ENCODE measurements at regions not wholly inside any gene's neighbourhood (a gene's known extent, or its start where the extent isn't known, plus 50 kb on each side); places are given as distances from the start of the nearest gene placed in this dataset.

- Histone ChIP-seq H3K9ac (ENCODE audit: low read length) (no peak overlapping the region), H3K27ac (ENCODE audit: low read length) (no peak overlapping the region), H2AFZ (ENCODE audit: low read length) (no peak overlapping the region), H3K4me1 (ENCODE audit: low read length) (no peaks in the 10 kb centered on the region), H3K36me3 (ENCODE audit: insufficient read depth, low read length) (no peaks in the 10 kb centered on the region), H3K4me3 (ENCODE audit: low read length) (no peak overlapping the region), H3K9me2 (replicated peaks; ENCODE audit: insufficient read depth, low read length) (no peaks in the 10 kb centered on the region), H4K20me1 (ENCODE audit: insufficient read depth, low read depth, low read length) (no peaks in the 10 kb centered on the region), H3K4me2 (ENCODE audit: low read depth, low read length, poor library complexity, severe bottlenecking) (no peak overlapping the region), H3K27me3 (ENCODE audit: low read length) (no peaks in the 10 kb centered on the region), H3K79me2 (ENCODE audit: low read length) (no peaks in the 10 kb centered on the region), H3K9me3 (ENCODE audit: low read length) (no peaks in the 10 kb centered on the region)
- no peak for DNase-seq
Observed at GRCh38 chr15:93219859-93220420, 130.9 kb upstream of the RGMA start.

DNA sequence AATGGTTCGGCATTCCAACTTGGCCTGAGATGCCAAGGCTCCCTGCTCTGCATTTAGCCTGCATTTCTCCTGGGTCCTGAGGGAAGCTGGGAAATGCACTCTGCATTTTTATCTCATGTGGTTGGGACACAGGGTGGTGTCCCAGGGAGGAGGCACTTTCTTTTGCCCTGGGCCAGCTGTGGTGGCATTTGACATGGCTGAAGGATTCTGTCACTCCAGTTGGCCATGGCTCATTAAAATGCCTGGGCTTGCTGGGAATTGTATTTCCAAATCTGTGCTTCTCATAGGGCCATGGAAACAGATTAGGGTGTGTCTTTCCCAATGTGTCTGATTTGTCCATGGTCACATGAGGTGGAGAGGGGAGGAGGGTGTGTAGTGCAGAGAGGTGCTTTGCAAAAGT is 128.3 kb upstream of the RGMA start:
- DNase-seq = no peak
- Histone ChIP-seq H3K27ac (ENCODE audit: low read length) (no peak overlapping the region), H4K20me1 (ENCODE audit: insufficient read depth, low read depth, low read length) (no peaks in the 10 kb centered on the region), H3K9me2 (replicated peaks; ENCODE audit: insufficient read depth, low read length) (no peaks in the 10 kb centered on the region), H3K4me2 (ENCODE audit: low read depth, low read length, poor library complexity, severe bottlenecking) (no peak overlapping the region), H3K4me1 (ENCODE audit: low read length) (no peaks in the 10 kb centered on the region), H2AFZ (ENCODE audit: low read length) (no peak overlapping the region), H3K9me3 (ENCODE audit: low read length) (no peaks in the 10 kb centered on the region), H3K4me3 (ENCODE audit: low read length) (no peak overlapping the region), H3K9ac (ENCODE audit: low read length) (no peak overlapping the region), H3K36me3 (ENCODE audit: insufficient read depth, low read length) (no peaks in the 10 kb centered on the region), H3K79me2 (ENCODE audit: low read length) (no peaks in the 10 kb centered on the region), H3K27me3 (ENCODE audit: low read length) (no peaks in the 10 kb centered on the region)

DNA sequence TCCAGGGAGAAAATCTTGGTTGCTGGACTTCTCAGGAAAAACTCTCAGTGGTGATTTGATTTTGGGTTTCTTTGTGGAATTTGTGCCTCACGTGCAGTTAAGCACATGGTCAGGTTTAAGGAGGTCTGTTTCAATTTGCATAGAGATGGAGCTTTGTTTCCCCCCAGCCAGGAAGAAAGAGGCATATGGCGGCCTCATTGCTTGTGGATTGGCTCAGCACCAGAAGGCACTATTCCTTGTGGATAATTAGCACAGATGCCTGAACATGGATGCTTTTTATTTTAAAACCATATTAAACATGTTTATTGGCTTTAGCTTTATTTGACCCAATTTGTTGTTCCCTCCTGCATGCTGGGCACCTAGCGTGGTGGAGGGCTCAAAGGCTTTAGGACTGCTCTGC is 125.1 kb upstream of the RGMA start:
- Histone ChIP-seq H3K4me2 (ENCODE audit: low read depth, low read length, poor library complexity, severe bottlenecking) (no peak overlapping the region), H3K27ac (ENCODE audit: low read length) (no peak overlapping the region), H3K9ac (ENCODE audit: low read length) (no peak overlapping the region), H3K9me3 (ENCODE audit: low read length) (no peaks in the 10 kb centered on the region), H3K36me3 (ENCODE audit: insufficient read depth, low read length) (no peaks in the 10 kb centered on the region), H2AFZ (ENCODE audit: low read length) (no peak overlapping the region), H3K27me3 (ENCODE audit: low read length) (no peaks in the 10 kb centered on the region), H4K20me1 (ENCODE audit: insufficient read depth, low read depth, low read length) (no peaks in the 10 kb centered on the region), H3K4me1 (ENCODE audit: low read length) (no peaks in the 10 kb centered on the region), H3K9me2 (replicated peaks; ENCODE audit: insufficient read depth, low read length) (no peaks in the 10 kb centered on the region), H3K4me3 (ENCODE audit: low read length) (no peak overlapping the region), H3K79me2 (ENCODE audit: low read length) (no peaks in the 10 kb centered on the region)
- no peak for DNase-seq

DNA sequence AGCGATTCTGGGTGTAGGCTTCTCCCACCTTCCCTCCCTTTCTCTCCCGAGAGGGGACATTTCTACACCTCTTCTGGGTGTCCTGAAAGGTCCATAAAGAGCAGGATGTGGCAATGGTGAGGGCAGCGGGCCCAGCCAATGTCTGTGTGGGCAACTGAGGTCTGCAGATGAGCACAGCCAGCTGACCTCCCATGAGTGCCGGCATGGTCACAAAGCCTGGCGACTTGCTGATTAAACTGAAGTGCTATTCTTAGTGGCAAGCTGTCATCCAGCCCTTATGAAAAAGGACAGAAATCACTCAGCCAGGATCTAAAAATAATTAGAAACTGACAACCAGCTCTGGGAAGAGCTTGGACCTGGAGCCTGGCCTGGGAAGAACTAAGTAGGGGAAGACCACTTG is 124.3 kb upstream of the RGMA start:
- Histone ChIP-seq H4K20me1 (ENCODE audit: insufficient read depth, low read depth, low read length) (no peaks in the 10 kb centered on the region), H3K9me3 (ENCODE audit: low read length) (no peaks in the 10 kb centered on the region), H3K9ac (ENCODE audit: low read length) (no peak overlapping the region), H3K4me1 (ENCODE audit: low read length) (no peaks in the 10 kb centered on the region), H3K9me2 (replicated peaks; ENCODE audit: insufficient read depth, low read length) (no peaks in the 10 kb centered on the region), H3K4me3 (ENCODE audit: low read length) (no peak overlapping the region), H3K4me2 (ENCODE audit: low read depth, low read length, poor library complexity, severe bottlenecking) (no peak overlapping the region), H2AFZ (ENCODE audit: low read length) (no peak overlapping the region), H3K79me2 (ENCODE audit: low read length) (no peaks in the 10 kb centered on the region), H3K27me3 (ENCODE audit: low read length) (no peaks in the 10 kb centered on the region), H3K36me3 (ENCODE audit: insufficient read depth, low read length) (no peaks in the 10 kb centered on the region), H3K27ac (ENCODE audit: low read length) (no peak overlapping the region)
- no peak for DNase-seq

GRCh38 chr15:93212578-93212977 is 123.6 kb upstream of the RGMA start:
- Histone ChIP-seq H3K4me2 (ENCODE audit: low read depth, low read length, poor library complexity, severe bottlenecking) (no peak overlapping the region), H3K9me2 (replicated peaks; ENCODE audit: insufficient read depth, low read length) (no peaks in the 10 kb centered on the region), H3K27me3 (ENCODE audit: low read length) (no peaks in the 10 kb centered on the region), H3K36me3 (ENCODE audit: insufficient read depth, low read length) (no peaks in the 10 kb centered on the region), H3K79me2 (ENCODE audit: low read length) (no peaks in the 10 kb centered on the region), H3K9ac (ENCODE audit: low read length) (no peak overlapping the region), H3K9me3 (ENCODE audit: low read length) (no peaks in the 10 kb centered on the region), H3K4me1 (ENCODE audit: low read length) (no peaks in the 10 kb centered on the region), H2AFZ (ENCODE audit: low read length) (no peak overlapping the region), H3K4me3 (ENCODE audit: low read length) (no peak overlapping the region), H4K20me1 (ENCODE audit: insufficient read depth, low read depth, low read length) (no peaks in the 10 kb centered on the region), H3K27ac (ENCODE audit: low read length) (no peak overlapping the region)
- no peak for DNase-seq

GRCh38 chr15:93210995-93211394 is 122.0 kb upstream of the RGMA start:
- Histone ChIP-seq H3K9me3 (ENCODE audit: low read length) (no peaks in the 10 kb centered on the region), H3K9ac (ENCODE audit: low read length) (no peak overlapping the region), H3K9me2 (replicated peaks; ENCODE audit: insufficient read depth, low read length) (no peaks in the 10 kb centered on the region), H3K27me3 (ENCODE audit: low read length) (no peaks in the 10 kb centered on the region), H3K79me2 (ENCODE audit: low read length) (no peaks in the 10 kb centered on the region), H3K4me3 (ENCODE audit: low read length) (no peak overlapping the region), H3K36me3 (ENCODE audit: insufficient read depth, low read length) (no peaks in the 10 kb centered on the region), H3K4me2 (ENCODE audit: low read depth, low read length, poor library complexity, severe bottlenecking) (no peak overlapping the region), H4K20me1 (ENCODE audit: insufficient read depth, low read depth, low read length) (no peaks in the 10 kb centered on the region), H2AFZ (ENCODE audit: low read length) (no peak overlapping the region), H3K27ac (ENCODE audit: low read length) (no peak overlapping the region), H3K4me1 (ENCODE audit: low read length) (peaks cover 8% of the 10 kb centered on the region)
- DNase-seq = no peak

DNA sequence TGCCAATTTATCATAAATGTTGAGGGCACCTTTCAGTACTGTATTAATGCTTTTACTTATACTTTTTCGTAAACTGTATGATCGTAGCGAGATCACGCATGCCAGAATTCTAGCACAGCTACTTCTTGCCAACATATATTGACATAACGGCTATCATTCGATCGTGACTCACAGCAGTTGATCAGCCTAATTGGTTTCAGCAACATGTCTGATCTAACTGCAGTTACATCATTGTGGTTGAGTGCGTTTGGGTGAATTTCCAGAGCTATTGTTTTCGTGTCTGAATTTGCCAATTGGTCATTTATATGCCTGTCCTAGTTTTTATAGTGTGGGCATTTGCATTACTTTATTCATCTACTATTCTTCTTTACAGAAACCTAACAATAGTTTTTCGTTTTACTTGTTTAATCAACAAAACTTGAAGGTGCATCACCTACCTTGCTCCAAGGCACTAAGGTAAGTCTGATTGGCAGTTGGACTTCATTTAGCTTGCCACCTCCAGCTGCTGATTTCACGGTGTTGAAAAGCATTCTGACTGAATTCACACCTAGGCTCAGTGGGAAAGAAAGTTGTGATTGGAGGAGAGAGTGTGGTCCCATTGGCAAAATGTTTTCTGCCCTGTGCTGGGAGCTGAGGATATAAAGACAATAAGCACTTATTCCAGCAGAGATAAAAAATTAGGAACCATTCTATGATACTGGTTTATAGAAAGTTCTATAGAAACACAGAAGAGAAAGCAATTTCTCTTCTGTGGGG is 120.9 kb upstream of the RGMA start:
- H2AFZ ChIP-seq (ENCODE audit: low read length) = no peak overlapping the region
- H3K36me3 ChIP-seq (ENCODE audit: insufficient read depth, low read length) = no peaks in the 10 kb centered on the region
- H3K4me2 ChIP-seq (ENCODE audit: low read depth, low read length, poor library complexity, severe bottlenecking) = no peak overlapping the region
- no peaks in the 10 kb centered on the region for H3K27me3 ChIP-seq (ENCODE audit: low read length)
- H3K9me3 ChIP-seq (ENCODE audit: low read length) = no peaks in the 10 kb centered on the region
- H3K27ac ChIP-seq (ENCODE audit: low read length) = no peak overlapping the region
- no peak overlapping the region for H3K4me3 ChIP-seq (ENCODE audit: low read length)
- peaks cover 18% of the 10 kb centered on the region for H3K4me1 ChIP-seq (ENCODE audit: low read length)
- no peaks in the 10 kb centered on the region for H3K9me2 ChIP-seq (replicated peaks; ENCODE audit: insufficient read depth, low read length)
- H3K9ac ChIP-seq (ENCODE audit: low read length) = no peak overlapping the region
- no peaks in the 10 kb centered on the region for H4K20me1 ChIP-seq (ENCODE audit: insufficient read depth, low read depth, low read length)
- H3K79me2 ChIP-seq (ENCODE audit: low read length) = no peaks in the 10 kb centered on the region
- DNase-seq = no peak

- Histone ChIP-seq H3K27ac (ENCODE audit: low read length) (no peak overlapping the region), H3K9me2 (replicated peaks; ENCODE audit: insufficient read depth, low read length) (no peaks in the 10 kb centered on the region), H3K79me2 (ENCODE audit: low read length) (no peaks in the 10 kb centered on the region), H3K4me2 (ENCODE audit: low read depth, low read length, poor library complexity, severe bottlenecking) (no peak overlapping the region), H3K9ac (ENCODE audit: low read length) (no peak overlapping the region), H3K4me1 (ENCODE audit: low read length) (peaks cover 18% of the 10 kb centered on the region), H3K9me3 (ENCODE audit: low read length) (no peaks in the 10 kb centered on the region), H3K4me3 (ENCODE audit: low read length) (no peak overlapping the region), H3K36me3 (ENCODE audit: insufficient read depth, low read length) (no peaks in the 10 kb centered on the region), H2AFZ (ENCODE audit: low read length) (no peak overlapping the region), H3K27me3 (ENCODE audit: low read length) (no peaks in the 10 kb centered on the region), H4K20me1 (ENCODE audit: insufficient read depth, low read depth, low read length) (no peaks in the 10 kb centered on the region)
- DNase-seq = no peak
Observed at GRCh38 chr15:93206893-93207292, 117.9 kb upstream of the RGMA start.

All from Karpas-422 (cell line).